ENCODE measurements at regions not wholly inside any gene's neighbourhood (a gene's known extent, or its start where the extent isn't known, plus 50 kb on each side); places are given as distances from the start of the nearest gene placed in this dataset.
"Not testable (repeated sequence)": the region's sequence is repeated elsewhere in the genome, so short reads cannot be mapped to it uniquely, and the experiment has no call there.

DNA sequence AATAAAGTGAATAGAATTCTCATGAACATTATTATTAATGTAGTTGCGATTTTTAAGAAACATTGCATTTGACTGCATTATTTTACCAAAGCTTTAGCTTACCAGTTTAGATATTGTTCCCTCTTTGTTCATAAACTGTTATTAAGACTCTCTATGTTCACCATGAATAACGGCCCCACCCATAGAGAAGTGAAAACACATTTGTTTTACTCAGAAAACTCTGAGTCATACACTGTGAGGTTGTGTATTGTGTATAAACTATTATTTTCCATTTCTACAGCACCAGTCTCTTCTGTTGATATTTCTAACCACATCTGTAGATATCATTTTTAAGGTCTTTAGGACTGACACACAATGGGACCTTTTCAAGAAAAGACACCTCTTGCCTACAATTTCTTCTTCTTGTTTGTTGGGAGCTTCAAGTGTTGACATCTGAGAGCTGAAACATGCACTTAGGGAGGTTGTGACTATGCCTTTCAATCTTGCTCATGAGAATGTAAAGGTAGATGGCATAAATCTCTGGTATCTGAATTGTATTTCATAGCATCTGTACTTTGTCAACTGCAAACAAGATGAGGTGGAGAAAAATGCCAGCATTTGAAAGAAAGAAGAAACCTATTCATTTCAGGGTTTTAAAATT, 252.9 kb upstream of the CDH8 start:
- FAIRE-seq: no peak

DNA sequence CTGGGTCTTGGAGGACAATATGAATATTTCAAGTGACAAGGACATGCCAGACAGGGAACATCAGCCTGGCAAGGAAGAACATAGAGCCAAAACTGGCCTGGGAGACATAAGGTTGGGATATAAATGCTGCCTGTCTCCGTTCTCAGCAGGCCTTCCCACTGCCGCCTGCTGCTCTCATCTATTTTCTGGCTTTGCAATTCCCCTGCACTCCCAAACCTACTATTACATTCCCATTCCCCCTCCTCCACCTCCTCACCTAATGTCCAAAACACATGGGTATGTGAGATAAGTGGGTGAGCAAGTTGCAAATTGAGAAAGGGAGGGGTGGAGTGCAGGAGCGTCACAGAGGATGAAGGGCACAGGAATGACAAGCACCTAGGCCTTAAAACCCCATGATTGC, 244.3 kb upstream of the CDH8 start:
- TF ChIP-seq, protein P1, sequence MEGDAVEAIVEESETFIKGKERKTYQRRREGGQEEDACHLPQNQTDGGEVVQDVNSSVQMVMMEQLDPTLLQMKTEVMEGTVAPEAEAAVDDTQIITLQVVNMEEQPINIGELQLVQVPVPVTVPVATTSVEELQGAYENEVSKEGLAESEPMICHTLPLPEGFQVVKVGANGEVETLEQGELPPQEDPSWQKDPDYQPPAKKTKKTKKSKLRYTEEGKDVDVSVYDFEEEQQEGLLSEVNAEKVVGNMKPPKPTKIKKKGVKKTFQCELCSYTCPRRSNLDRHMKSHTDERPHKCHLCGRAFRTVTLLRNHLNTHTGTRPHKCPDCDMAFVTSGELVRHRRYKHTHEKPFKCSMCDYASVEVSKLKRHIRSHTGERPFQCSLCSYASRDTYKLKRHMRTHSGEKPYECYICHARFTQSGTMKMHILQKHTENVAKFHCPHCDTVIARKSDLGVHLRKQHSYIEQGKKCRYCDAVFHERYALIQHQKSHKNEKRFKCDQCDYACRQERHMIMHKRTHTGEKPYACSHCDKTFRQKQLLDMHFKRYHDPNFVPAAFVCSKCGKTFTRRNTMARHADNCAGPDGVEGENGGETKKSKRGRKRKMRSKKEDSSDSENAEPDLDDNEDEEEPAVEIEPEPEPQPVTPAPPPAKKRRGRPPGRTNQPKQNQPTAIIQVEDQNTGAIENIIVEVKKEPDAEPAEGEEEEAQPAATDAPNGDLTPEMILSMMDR (IDR thresholded peaks at IDR 0.05; ENCODE audit: insufficient read depth, low read length, severe bottlenecking): no peak
- no peaks in the 10 kb centered on the region for H3K27me3 ChIP-seq (ENCODE audit: control insufficient read depth, insufficient read depth, low read length)
- FAIRE-seq: no peak
- no peak overlapping the region for H3K4me3 ChIP-seq (ENCODE audit: low read depth, low read length)
- no peak for DNase-seq (ENCODE audit: low read depth)
- no peaks in the 10 kb centered on the region for H3K36me3 ChIP-seq (ENCODE audit: control insufficient read depth, insufficient read depth, low read length)

More for the DNA sequence above, 252.9 kb upstream of the CDH8 start:
- no peak overlapping the region for H3K4me3 ChIP-seq (ENCODE audit: low read depth, low read length)
- H3K36me3 ChIP-seq (ENCODE audit: control insufficient read depth, insufficient read depth, low read length): no peaks in the 10 kb centered on the region
- no peak for DNase-seq (ENCODE audit: low read depth)
- H3K27me3 ChIP-seq (ENCODE audit: control insufficient read depth, insufficient read depth, low read length): no peaks in the 10 kb centered on the region
- TF ChIP-seq, protein P1 (IDR thresholded peaks at IDR 0.05; ENCODE audit: insufficient read depth, low read length, severe bottlenecking): no peak

DNA sequence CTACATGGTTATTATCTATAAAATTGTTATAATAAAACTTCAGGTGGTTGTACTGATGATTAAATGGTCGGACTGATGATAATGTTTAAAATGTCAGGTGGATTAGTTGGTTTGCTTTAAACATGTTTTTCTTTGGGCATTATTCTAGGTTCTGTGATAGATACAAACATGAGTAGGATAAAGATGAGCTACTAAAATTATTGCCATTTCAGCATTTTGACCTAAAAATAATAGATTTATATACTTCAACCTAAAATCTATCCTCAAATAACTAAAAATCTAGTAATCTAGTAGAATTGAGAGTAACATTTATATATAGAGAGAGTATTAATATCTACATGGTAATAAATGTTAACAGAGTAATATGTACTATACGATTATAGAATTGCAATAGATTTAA, 241.7 kb upstream of the CDH8 start:
- FAIRE-seq (no peak), DNase-seq (ENCODE audit: low read depth) (no peak)
- Histone ChIP-seq H3K4me3 (ENCODE audit: low read depth, low read length) (no peak overlapping the region), H3K27me3 (ENCODE audit: control insufficient read depth, insufficient read depth, low read length) (no peaks in the 10 kb centered on the region), H3K36me3 (ENCODE audit: control insufficient read depth, insufficient read depth, low read length) (no peaks in the 10 kb centered on the region)
- TF ChIP-seq, protein P1 (IDR thresholded peaks at IDR 0.05; ENCODE audit: insufficient read depth, low read length, severe bottlenecking): no peak

DNA sequence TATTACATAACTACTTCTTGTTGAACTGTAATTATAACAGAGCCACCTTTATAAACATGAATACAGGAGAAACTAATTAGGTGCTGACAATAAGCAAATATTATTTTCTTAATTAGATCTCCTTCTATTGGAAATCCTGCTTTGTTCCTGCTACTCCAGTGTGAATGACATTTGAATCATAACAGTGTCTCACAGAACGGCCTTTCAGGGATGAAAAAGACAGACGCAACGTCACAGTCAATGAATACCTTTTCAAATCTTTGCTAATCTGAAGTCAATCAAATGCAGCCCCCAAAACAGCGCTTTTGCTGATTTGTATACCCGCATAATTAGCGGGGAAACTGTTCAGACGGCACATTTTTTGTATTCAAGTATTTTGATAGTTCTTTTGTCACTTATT, 240.4 kb upstream of the CDH8 start:
- FAIRE-seq (no peak), DNase-seq (ENCODE audit: low read depth) (no peak)
- Histone ChIP-seq H3K27me3 (ENCODE audit: control insufficient read depth, insufficient read depth, low read length) (no peaks in the 10 kb centered on the region), H3K36me3 (ENCODE audit: control insufficient read depth, insufficient read depth, low read length) (no peaks in the 10 kb centered on the region), H3K4me3 (ENCODE audit: low read depth, low read length) (no peak overlapping the region)
- TF ChIP-seq, protein P1 (IDR thresholded peaks at IDR 0.05; ENCODE audit: insufficient read depth, low read length, severe bottlenecking): no peak

DNA sequence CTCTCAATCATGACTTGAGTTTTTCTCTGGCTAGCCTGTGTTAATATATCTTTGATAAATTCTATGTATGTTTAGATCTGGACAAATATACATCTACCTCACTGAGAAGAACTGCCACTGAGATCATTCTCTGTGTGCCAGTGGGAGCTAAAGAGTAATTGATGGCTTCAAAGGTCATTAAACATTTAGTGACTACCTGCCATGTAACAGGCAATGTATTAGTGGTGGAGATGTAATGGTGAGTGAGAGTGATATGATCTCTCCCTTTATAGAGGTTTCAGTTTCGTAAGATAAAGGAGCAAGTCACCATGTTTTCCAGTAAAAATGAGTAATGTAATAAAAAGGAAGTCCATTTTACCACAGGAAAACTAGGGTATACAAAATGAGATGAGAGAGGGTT, 235.8 kb upstream of the CDH8 start:
- TF ChIP-seq, protein P1 (IDR thresholded peaks at IDR 0.05; ENCODE audit: insufficient read depth, low read length, severe bottlenecking): no peak
- no peak for DNase-seq (ENCODE audit: low read depth)
- Histone ChIP-seq H3K36me3 (ENCODE audit: control insufficient read depth, insufficient read depth, low read length) (no peaks in the 10 kb centered on the region), H3K4me3 (ENCODE audit: low read depth, low read length) (no peak overlapping the region), H3K27me3 (ENCODE audit: control insufficient read depth, insufficient read depth, low read length) (no peaks in the 10 kb centered on the region)
- FAIRE-seq: no peak

DNA sequence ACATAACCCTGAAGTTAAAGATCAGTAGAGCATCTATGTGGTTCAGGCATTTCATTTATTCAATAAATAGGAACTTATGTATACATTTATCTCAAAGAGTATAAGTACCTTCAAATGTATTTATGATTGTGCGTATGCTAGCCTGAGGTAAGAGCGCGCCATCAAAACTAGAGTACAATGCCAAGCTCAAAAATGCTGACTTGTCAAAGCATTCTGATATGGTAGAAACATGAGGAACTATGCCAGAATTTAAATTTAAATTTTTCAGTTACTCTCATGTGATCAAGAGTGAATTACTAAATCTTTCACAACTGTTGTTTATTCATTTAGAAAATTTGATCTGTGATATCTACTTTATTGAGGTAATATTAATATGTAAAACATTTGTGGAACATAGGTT, 225.5 kb upstream of the CDH8 start:
- Histone ChIP-seq H3K4me3 (ENCODE audit: low read depth, low read length) (no peak overlapping the region), H3K36me3 (ENCODE audit: control insufficient read depth, insufficient read depth, low read length) (no peaks in the 10 kb centered on the region), H3K27me3 (ENCODE audit: control insufficient read depth, insufficient read depth, low read length) (no peaks in the 10 kb centered on the region)
- DNase-seq (ENCODE audit: low read depth) (no peak), FAIRE-seq (no peak)
- TF ChIP-seq, protein P1 (IDR thresholded peaks at IDR 0.05; ENCODE audit: insufficient read depth, low read length, severe bottlenecking): no peak

DNA sequence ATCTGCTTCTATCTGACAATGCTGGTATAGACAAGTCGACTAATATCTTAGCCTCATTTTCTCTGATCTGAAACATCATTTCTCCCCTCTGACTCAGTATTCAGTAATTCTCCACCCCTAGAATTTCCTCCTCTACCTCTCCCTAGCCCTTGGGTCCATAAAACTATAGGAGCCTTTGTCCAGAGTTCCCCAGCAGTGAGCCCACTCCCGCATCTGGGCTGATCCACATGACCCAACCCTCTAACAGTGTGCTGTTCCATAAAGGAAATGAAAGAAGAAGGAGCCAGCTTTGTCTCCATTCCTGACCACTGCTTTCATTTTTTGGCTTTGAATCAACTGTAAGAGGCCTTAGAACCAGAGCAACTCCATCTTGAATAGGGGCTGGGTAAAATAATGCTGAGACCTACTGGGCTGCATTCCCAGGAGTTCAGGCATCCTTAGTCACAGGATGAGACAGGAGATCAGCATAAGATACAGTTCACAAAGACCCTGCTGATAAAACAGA, 222.7 kb upstream of the CDH8 start:
- not testable (repeated sequence) for H3K27me3 ChIP-seq (ENCODE audit: control insufficient read depth, insufficient read depth, low read length); DNase-seq (ENCODE audit: low read depth)
- FAIRE-seq: peak; percentile 13

More for the DNA sequence above, 222.7 kb upstream of the CDH8 start:
- H3K4me3 ChIP-seq (ENCODE audit: low read depth, low read length); H3K36me3 ChIP-seq (ENCODE audit: control insufficient read depth, insufficient read depth, low read length): not testable (repeated sequence)

Data from bronchial epithelial cell (primary cell).